Left lung (tissue), 4 donors: ENCODE measurements at regions not wholly inside any gene's neighbourhood (a gene's known extent, or its start where the extent isn't known, plus 50 kb on each side); places are given as distances from the start of the nearest gene placed in this dataset.
A peak's percentile ranks its signal among the peaks of the same experiment; 100 is the strongest.
"Not testable (repeated sequence)": the region's sequence is repeated elsewhere in the genome, so short reads cannot be mapped to it uniquely, and the experiment has no call there.

Experiments used
- ATAC-seq: fragments of 200-7000 bp; cut with Tn5 transposase; one replicate; pipeline ENCODE4 v1.9.1; 2020; ENCODE audit warnings: moderate library complexity
- DNase-seq, 4 donors: peaks; one replicate each; pipeline ENCODE4 v3.0.0-alpha.2; 2013 to 2020
- H3K27ac ChIP-seq, 2 donors: fragments of 200-600 bp; sonication (generic) in 1 of 2; one replicate each; pipeline versions ENCODE4 v1.5.0 to v1.8.0; 2020 to 2021
- H3K27me3 ChIP-seq, 2 donors: fragments of 200-600 bp; sonication (generic) in 1 of 2; one replicate each; pipeline versions ENCODE4 v1.5.0 to v1.8.0; 2020 to 2021
- H3K36me3 ChIP-seq, 2 donors: fragments of 200-600 bp; sonication (generic) in 1 of 2; one replicate each; pipeline versions ENCODE4 v1.5.0 to v1.8.0; 2020 to 2021
- H3K4me1 ChIP-seq, 2 donors: fragments of 200-600 bp; one replicate each; pipeline ENCODE4 v1.8.0; 2021
- H3K4me3 ChIP-seq, 2 donors: fragments of 200-600 bp; sonication (generic) in 1 of 2; one replicate each; pipeline versions ENCODE4 v1.5.0 to v1.8.0; 2020 to 2021; ENCODE audit warnings: mild to moderate bottlenecking in 1 of 2
- H3K9me3 ChIP-seq, 2 donors: fragments of 200-600 bp; sonication (generic) in 1 of 2; one replicate each; pipeline versions ENCODE4 v1.5.0 to v1.8.0; 2020 to 2021
- intact Hi-C, 2 donors: fragments of 100-400 bp; cut with DNase I; formaldehyde crosslinking; loops; one replicate each; pipeline versions ENCODE4 v1.11.2 to v1.14.2; 2022
- donor health status: DM: no; HTN: yes; CAD: no.
- donor health status: DM: no; HTN: no; CAD: no.

- H3K36me3 ChIP-seq, H3K4me1 ChIP-seq, intact Hi-C loops, H3K4me3 ChIP-seq, H3K27me3 ChIP-seq, DNase-seq, H3K27ac ChIP-seq: not testable (repeated sequence)
- peak; percentile 72 for ATAC-seq
- H3K9me3 ChIP-seq, result peaks cover 0 to 20% of the 10 kb centered on the region in 2 donors
Measured at GRCh38 chr4:49139513-49139912, 153.4 kb downstream of the CWH43 start.

DNA sequence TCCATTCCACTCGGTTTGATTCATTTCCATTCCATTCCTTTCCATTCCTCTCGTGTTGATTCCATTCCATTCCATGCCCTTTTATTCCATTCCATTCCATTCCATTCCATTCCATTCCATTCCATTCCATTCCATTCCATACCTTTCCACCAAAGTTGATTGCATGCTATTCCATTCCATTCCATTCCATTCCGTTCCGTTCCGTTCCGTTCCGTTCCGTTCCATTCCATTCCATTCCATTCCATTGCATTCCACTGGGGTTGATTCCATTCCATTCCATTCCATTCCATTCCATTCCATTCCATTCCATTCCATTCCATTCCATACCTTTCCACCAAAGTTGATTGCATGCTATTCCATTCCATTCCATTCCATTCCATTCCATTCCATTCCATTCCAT lies 154.3 kb downstream of the CWH43 start:
- intact Hi-C loops, H3K36me3 ChIP-seq, H3K27me3 ChIP-seq, ATAC-seq, H3K27ac ChIP-seq, H3K4me1 ChIP-seq, H3K4me3 ChIP-seq: not testable (repeated sequence)
- H3K9me3 ChIP-seq, result peaks cover 0 to 25% of the 10 kb centered on the region in 2 donors
- DNase-seq, result peak in 2 of 4 donors; percentile 62 to 86

GRCh38 chr4:49141955-49142354 lies 155.9 kb downstream of the CWH43 start:
- H3K36me3 ChIP-seq, H3K27ac ChIP-seq, H3K27me3 ChIP-seq, intact Hi-C loops, DNase-seq, H3K4me3 ChIP-seq, H3K4me1 ChIP-seq: not testable (repeated sequence)
- ATAC-seq, result peak; percentile 53
- H3K9me3 ChIP-seq, result peaks cover 0 to 41% of the 10 kb centered on the region in 2 donors

DNA sequence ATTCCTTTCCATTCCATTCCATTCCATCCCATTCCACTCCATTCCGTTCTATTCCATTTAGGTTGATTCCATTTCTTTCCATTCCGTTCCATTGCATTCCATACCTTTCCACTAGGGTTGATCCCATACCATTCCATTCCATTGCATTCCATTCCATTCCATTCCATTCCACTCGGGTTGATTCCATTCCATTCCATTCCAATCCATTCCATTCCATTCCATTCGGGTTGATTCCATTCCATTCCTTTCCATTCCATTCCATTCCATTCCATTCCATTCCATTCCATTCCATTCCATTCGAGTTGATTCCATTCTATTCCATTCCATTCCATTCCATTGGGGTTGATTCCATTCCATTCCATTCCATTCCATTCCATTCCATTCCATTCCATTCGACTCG lies 161.1 kb downstream of the CWH43 start:
- H3K36me3 ChIP-seq, DNase-seq, H3K27ac ChIP-seq, H3K27me3 ChIP-seq, H3K4me3 ChIP-seq, intact Hi-C loops, H3K4me1 ChIP-seq: not testable (repeated sequence)
- peaks cover 3 to 88% of the 10 kb centered on the region in 2 donors for H3K9me3 ChIP-seq
- peak; percentile 72 for ATAC-seq

DNA sequence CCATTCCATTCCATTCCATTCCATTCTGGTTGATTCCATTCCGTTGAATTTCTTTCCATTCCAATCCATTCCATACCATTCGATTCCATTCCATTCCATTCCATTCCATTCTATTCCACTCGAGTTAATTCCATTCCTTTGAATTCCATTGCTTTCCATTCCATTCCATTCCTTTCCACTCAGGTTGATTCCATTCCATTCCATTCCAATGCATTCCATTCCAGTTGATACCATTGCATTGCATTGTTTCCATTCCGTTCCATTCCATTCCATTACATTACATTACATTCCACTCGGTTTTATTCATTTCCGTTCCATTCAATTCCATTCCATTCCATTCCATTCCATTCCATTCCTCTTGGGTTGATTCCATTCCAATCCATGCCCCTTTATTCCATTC lies 161.5 kb downstream of the CWH43 start:
- H3K4me1 ChIP-seq, H3K27me3 ChIP-seq, H3K27ac ChIP-seq, DNase-seq, H3K36me3 ChIP-seq, intact Hi-C loops, H3K4me3 ChIP-seq, ATAC-seq: not testable (repeated sequence)
- peaks cover 3 to 92% of the 10 kb centered on the region in 2 donors for H3K9me3 ChIP-seq

DNA sequence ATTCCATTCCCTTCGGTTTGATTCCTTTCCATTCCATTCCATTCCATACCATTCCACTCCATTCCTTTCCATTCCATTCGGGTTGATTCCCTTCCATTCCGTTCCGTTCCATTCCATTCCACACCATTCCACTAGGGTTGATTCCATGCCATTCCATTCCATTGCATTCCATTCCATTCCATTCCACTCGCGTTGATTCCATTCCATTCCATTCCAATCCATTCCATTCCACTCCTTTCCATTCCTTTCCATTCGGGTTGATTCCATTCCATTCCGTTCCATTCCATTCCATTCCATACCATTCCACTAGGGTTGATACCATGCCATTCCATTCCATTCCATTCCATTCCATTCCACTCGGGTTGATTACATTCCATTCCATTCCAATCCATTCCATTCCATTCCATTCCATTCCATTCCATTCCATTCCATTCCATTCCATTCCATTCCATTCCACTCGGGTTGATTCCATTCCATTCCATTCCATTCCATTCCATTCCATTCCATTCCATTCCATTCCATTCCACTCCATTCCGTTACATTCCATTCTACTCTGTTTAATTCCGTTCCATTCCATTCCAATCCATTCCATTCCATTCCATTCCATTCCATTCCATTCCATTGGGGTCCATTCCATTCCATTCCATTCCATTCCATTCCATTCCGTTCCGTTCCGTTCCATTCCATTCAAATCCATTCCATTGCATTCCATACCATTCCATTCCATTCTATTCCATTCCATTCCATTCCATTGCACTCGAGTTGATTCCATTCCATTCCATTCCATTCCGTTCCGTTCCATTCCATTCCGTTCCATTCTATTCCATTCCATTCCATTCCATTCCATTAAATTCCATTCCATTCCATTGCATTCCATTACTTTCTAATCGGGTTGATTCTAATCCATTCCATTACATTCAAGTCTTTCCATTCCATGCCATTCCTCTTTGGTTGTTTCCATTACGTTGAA lies 163.2 kb downstream of the CWH43 start:
- ATAC-seq, result peak; percentile 91
- H3K4me1 ChIP-seq, H3K27ac ChIP-seq, H3K36me3 ChIP-seq, H3K27me3 ChIP-seq, H3K4me3 ChIP-seq, intact Hi-C loops: not testable (repeated sequence)
- peak in 2 of 4 donors; percentile 58 to 60 for DNase-seq
- peaks cover 3 to 96% of the 10 kb centered on the region in 2 donors for H3K9me3 ChIP-seq

DNA sequence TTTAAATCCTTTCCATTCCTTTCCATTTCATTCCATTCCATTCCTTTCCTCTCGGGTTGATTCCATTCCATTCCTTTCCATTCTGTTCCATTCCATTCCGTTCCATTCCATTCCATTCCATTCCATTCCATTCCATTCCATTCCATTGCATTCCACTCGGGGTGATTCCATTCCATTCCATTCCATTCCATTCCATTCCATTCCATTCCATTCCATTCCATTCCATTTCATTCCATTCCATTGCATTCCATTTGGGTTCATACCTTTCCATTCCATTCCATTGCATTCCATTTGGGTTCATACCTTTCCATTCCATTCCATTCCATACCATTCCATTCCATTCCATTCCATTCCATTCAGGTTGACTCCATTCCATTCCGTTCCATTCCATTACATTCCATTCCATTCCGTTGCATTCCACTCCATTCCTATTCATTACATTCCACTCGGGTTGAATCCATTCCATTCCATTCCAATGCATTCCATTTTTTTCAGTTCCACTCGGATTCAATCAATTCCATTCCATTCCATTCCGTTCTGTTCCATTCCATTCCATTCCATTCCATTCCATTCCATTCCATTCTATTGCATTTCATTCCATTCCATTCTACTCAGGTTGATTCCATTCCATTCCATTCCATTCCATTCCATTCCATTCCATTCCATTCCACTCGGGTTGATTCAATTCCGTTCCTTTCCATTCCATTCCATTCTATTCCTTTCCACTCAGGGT lies 164.4 kb downstream of the CWH43 start:
- peaks cover 3 to 100% of the 10 kb centered on the region in 2 donors for H3K9me3 ChIP-seq

DNA sequence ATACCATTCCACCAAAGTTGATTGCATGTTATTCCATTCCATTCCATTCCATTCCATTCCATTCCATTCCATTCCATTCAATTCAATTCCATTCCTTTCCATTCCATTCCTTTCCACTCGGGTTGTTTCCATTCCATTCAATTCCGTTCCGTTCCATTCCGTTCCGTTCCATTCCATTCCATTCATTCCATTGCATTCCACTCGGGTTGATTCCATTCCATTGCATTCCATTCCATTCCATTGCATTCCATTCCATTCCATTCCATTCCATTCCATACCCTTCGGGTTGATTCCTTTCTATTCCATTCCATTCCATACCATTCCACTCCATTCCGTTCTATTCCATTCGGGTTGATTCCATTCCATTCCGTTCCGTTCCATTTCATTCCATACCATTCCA lies 166.9 kb downstream of the CWH43 start:
- H3K4me3 ChIP-seq, DNase-seq, H3K36me3 ChIP-seq, H3K4me1 ChIP-seq, H3K27ac ChIP-seq, intact Hi-C loops, H3K27me3 ChIP-seq: not testable (repeated sequence)
- ATAC-seq, result peak; percentile 39
- H3K9me3 ChIP-seq, result peaks cover 3 to 99% of the 10 kb centered on the region in 2 donors

More for the DNA sequence above, 164.4 kb downstream of the CWH43 start:
- H3K4me3 ChIP-seq, H3K36me3 ChIP-seq, H3K4me1 ChIP-seq, intact Hi-C loops, DNase-seq, H3K27ac ChIP-seq, H3K27me3 ChIP-seq: not testable (repeated sequence)
- peak; percentile 22 for ATAC-seq

- intact Hi-C loops, H3K27ac ChIP-seq, H3K27me3 ChIP-seq, H3K4me1 ChIP-seq, H3K4me3 ChIP-seq, H3K36me3 ChIP-seq: not testable (repeated sequence)
- ATAC-seq (peak; percentile 78), DNase-seq (peak in 1 of 4 donors; percentile 12)
- H3K9me3 ChIP-seq, result peaks cover 3 to 91% of the 10 kb centered on the region in 2 donors
Measured at GRCh38 chr4:49154308-49155103, 168.4 kb downstream of the CWH43 start.

- H3K4me1 ChIP-seq, H3K36me3 ChIP-seq, H3K4me3 ChIP-seq, H3K27me3 ChIP-seq, intact Hi-C loops, DNase-seq, H3K27ac ChIP-seq, ATAC-seq: not testable (repeated sequence)
- peaks cover 0 to 86% of the 10 kb centered on the region in 2 donors for H3K9me3 ChIP-seq
Measured at GRCh38 chr4:49155270-49155669, 169.2 kb downstream of the CWH43 start.

DNA sequence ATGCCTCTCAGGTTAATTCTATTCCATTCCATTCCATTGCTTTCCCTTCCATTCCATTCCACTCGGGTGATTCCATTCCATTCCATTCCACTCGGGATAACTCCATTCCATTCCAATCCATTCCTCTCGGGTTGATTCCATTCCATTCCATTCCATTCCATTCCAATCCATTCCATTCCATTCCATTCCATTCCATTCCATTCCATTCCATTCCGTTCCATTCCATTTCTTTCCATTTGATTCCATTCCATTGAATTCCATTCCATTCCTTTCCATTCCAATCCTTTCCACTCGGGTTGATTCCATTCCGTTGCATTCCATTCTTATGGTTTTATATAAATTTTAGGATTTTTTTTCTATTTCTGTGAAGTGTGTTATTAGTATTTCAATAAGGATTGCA lies 170.2 kb downstream of the CWH43 start:
- H3K27me3 ChIP-seq, H3K36me3 ChIP-seq, intact Hi-C loops, H3K27ac ChIP-seq, H3K4me3 ChIP-seq, H3K4me1 ChIP-seq, DNase-seq: not testable (repeated sequence)
- H3K9me3 ChIP-seq, result peaks cover 0 to 81% of the 10 kb centered on the region in 2 donors
- ATAC-seq, result peak; percentile 24

- H3K4me3 ChIP-seq, DNase-seq, intact Hi-C loops, H3K27me3 ChIP-seq, H3K4me1 ChIP-seq, H3K36me3 ChIP-seq, H3K27ac ChIP-seq, ATAC-seq: not testable (repeated sequence)
- peaks cover 0 to 71% of the 10 kb centered on the region in 2 donors for H3K9me3 ChIP-seq
Measured at GRCh38 chr4:49157630-49158029, 171.6 kb downstream of the CWH43 start.
